Large intestine (tissue), 3 donors: ENCODE measurements at regions not wholly inside any gene's neighbourhood (a gene's known extent, or its start where the extent isn't known, plus 50 kb on each side); places are given as distances from the start of the nearest gene placed in this dataset.
"Not testable (repeated sequence)": the region's sequence is repeated elsewhere in the genome, so short reads cannot be mapped to it uniquely, and the experiment has no call there.

Experiments used
- DNase-seq, 2 donors: peaks; one replicate each; pipeline versions ENCODE4 v3.0.0 to v3.0.0-alpha.2; 2013
- H3K27ac ChIP-seq: one replicate; pipeline ENCODE4 v1.5.1; 2013; ENCODE audit warnings: low read length
- H3K27me3 ChIP-seq: 2 replicates; pipeline ENCODE4 v1.6.1; 2013; ENCODE audit warnings: low read length; ENCODE audit not compliant: control insufficient read depth, insufficient read depth
- H3K36me3 ChIP-seq: 2 replicates; pipeline ENCODE4 v1.6.1; 2013; ENCODE audit warnings: low read length; ENCODE audit not compliant: control insufficient read depth, insufficient read depth
- H3K4me1 ChIP-seq: one replicate; pipeline ENCODE4 v1.6.1; 2013; ENCODE audit warnings: low read length; ENCODE audit not compliant: control insufficient read depth, insufficient read depth
- H3K4me3 ChIP-seq: one replicate; pipeline ENCODE4 v1.5.1; 2013; ENCODE audit warnings: low read length
- H3K9me3 ChIP-seq: one replicate; pipeline ENCODE4 v1.6.1; 2013; ENCODE audit warnings: mild to moderate bottlenecking, low read depth, low read length, moderate library complexity; ENCODE audit not compliant: control insufficient read depth
- WGBS: methylation state at CpG from one replicate; pipeline ENCODE4 v1.1.5; 2013; ENCODE audit warnings: low lambda C conversion rate; ENCODE audit not compliant: insufficient coverage; 5-methylcytosine and 5-hydroxymethylcytosine counted together

- no peak for DNase-seq
- Histone ChIP-seq H3K4me1 (no peaks in the 10 kb centered on the region), H3K4me3 (no peak overlapping the region), H3K27me3 (no peaks in the 10 kb centered on the region), H3K27ac (no peak overlapping the region), H3K36me3 (no peaks in the 10 kb centered on the region), H3K9me3 (peaks cover 31% of the 10 kb centered on the region)
- WGBS, result no CpG with 5 or more reads among the region's 7 CpGs
These were observed 179.6 kb downstream of the OR4M2 start for GRCh38 chr15:22259881-22260421.

DNA sequence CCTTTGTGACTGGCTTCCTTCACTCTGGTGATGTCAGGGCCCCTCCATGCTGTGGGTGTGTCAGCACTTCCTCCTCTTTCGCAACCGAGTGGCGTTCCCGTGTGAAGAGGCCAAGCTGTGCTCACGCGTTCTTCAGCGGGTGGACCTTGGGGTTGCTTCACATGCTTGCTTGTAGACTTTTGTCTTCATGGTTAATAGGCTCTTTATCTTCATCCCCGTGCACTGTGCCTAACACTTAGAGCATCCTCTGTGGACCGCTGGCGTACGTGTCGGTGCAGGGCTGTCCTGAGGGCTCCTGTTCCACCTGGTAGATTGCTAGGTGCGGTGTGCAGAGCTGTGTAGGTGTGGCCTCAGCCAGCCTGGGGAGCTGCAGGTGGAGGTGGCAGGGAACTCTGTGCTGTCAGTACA lies 182.3 kb downstream of the OR4M2 start:
- WGBS, result no CpG with 5 or more reads among the region's 13 CpGs
- no peak overlapping the region for H3K27ac ChIP-seq
- peaks cover 18% of the 10 kb centered on the region for H3K9me3 ChIP-seq
- no peaks in the 10 kb centered on the region for H3K27me3 ChIP-seq
- DNase-seq, result no peak
- H3K4me3 ChIP-seq, result no peak overlapping the region
- H3K36me3 ChIP-seq, result no peaks in the 10 kb centered on the region
- no peaks in the 10 kb centered on the region for H3K4me1 ChIP-seq

DNA sequence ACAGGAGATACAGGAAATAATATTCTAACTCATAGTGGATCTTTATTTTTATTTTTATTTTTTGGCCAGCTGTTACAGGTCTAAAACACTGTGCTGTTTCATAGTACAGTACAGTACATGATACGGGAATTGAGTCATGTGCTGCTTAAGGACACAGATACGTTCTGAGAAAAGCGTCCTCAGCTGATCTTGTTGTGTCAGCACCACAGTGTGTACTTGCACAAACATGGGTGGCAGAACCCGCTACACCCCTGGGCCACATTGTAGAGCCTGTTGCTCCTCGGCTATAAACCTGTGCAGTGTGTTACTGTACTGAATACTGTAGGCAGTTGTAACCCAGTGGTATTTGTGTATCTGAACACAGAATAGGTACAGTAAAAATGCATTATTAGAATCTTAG lies 183.4 kb downstream of the OR4M2 start:
- peaks cover 20% of the 10 kb centered on the region for H3K9me3 ChIP-seq
- WGBS, result 53% methylated on average over 3 of the region's 5 CpGs
- H3K4me1 ChIP-seq, result no peaks in the 10 kb centered on the region

GRCh38 chr15:22264272-22264671 lies 183.9 kb downstream of the OR4M2 start:
- not testable (repeated sequence) for H3K36me3 ChIP-seq, DNase-seq, H3K4me3 ChIP-seq, H3K27me3 ChIP-seq, H3K4me1 ChIP-seq, H3K27ac ChIP-seq
- peaks cover 14% of the 10 kb centered on the region for H3K9me3 ChIP-seq
- 89% methylated on average over 2 of the region's 3 CpGs for WGBS

More for the DNA sequence above, 183.4 kb downstream of the OR4M2 start:
- Histone ChIP-seq H3K27me3 (no peaks in the 10 kb centered on the region), H3K4me3 (no peak overlapping the region), H3K36me3 (no peaks in the 10 kb centered on the region), H3K27ac (no peak overlapping the region)
- DNase-seq, result no peak

DNA sequence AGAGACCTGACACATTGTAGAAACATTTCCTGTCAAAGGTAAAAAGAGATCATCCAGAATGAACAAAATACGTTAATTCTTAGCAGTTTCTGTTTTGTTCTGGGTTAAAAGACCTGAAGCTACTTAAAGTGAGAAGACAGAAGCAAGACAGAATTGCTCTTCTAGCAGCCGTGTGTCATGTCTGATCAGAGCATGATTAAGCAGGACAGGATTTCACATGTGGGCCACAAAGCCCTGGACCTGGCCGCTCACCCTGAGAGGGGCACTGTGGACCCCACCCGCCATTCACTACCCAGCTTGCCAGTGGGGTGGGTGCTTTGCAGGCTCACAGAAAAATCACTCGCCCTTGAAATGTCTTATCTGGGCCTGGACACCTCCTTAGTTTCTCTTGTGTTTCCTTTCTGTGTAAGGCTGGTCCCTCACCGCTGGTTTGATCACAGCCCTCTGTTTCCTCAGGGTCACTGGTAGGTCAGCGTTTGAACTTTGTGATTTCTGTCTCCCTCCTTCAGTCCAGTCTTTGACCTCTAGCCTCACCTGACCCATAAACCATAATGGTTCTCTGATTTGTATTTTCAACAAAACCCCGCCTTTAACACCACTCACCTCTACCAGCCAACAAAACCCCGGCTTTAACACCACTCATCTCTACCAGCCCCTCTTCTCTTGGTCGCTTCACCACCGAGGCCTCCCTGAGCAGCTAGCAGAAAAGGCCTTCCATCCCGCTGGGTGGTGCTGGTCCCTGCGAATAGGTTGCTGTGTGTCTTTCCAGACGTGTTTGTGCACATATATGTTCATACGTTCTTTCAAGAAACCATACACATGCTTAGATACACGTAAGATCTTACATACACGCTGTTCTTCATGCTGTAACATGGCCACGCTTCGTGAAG lies 185.0 kb downstream of the OR4M2 start:
- no peaks in the 10 kb centered on the region for H3K36me3 ChIP-seq
- H3K4me3 ChIP-seq, result no peak overlapping the region
- peaks cover 11% of the 10 kb centered on the region for H3K9me3 ChIP-seq
- H3K4me1 ChIP-seq, result no peaks in the 10 kb centered on the region
- WGBS, result 84% methylated on average over 5 of the region's 19 CpGs
- H3K27me3 ChIP-seq, result no peaks in the 10 kb centered on the region
- DNase-seq, result no peak
- H3K27ac ChIP-seq, result no peak overlapping the region

DNA sequence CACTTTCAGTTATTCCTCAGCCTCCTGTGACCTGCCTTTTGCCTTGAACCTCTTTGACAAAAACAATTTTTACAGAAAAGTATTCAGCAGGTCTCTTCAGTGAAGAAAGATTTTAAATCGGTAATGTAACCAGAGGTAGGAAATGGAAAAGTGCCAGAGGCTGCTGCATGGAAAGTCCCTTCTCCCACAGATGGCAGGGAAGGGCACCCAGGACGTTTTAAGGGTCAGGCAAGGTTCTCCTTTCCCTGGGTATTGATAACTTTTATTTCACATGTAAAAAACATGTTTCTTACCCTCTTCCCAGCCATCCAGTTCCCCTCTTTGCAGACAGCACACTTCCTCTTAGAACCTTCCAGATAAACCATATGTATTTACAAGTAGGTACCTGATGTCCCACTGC lies 185.6 kb downstream of the OR4M2 start:
- Histone ChIP-seq H3K27ac (no peak overlapping the region), H3K9me3 (peaks cover 11% of the 10 kb centered on the region)
- no CpG with 5 or more reads among the region's 2 CpGs for WGBS

GRCh38 chr15:22267761-22268160 lies 187.4 kb downstream of the OR4M2 start:
- Histone ChIP-seq H3K27ac (no peak overlapping the region), H3K27me3 (no peaks in the 10 kb centered on the region), H3K4me1 (no peaks in the 10 kb centered on the region), H3K4me3 (no peak overlapping the region), H3K36me3 (no peaks in the 10 kb centered on the region), H3K9me3 (peaks cover 18% of the 10 kb centered on the region)
- no peak for DNase-seq
- 100% methylated on average over 3 of the region's 9 CpGs for WGBS

More for the DNA sequence above, 185.6 kb downstream of the OR4M2 start:
- Histone ChIP-seq H3K27me3 (no peaks in the 10 kb centered on the region), H3K4me1 (no peaks in the 10 kb centered on the region), H3K4me3 (no peak overlapping the region), H3K36me3 (no peaks in the 10 kb centered on the region)
- DNase-seq, result no peak

GRCh38 chr15:22268201-22268600 lies 187.9 kb downstream of the OR4M2 start:
- H3K4me1 ChIP-seq, H3K4me3 ChIP-seq, H3K27me3 ChIP-seq, H3K27ac ChIP-seq, DNase-seq, H3K36me3 ChIP-seq: not testable (repeated sequence)
- no CpG with 5 or more reads among the region's 5 CpGs for WGBS
- H3K9me3 ChIP-seq, result peaks cover 18% of the 10 kb centered on the region

GRCh38 chr15:22268654-22269053 lies 188.3 kb downstream of the OR4M2 start:
- not testable (repeated sequence) for H3K27ac ChIP-seq, DNase-seq, H3K27me3 ChIP-seq, H3K4me1 ChIP-seq, H3K36me3 ChIP-seq, H3K4me3 ChIP-seq
- peaks cover 20% of the 10 kb centered on the region for H3K9me3 ChIP-seq
- whole genome bisulfite sequencing, result 67% methylated on average over 3 of the region's 6 CpGs

- not testable (repeated sequence) for DNase-seq, H3K27ac ChIP-seq, H3K36me3 ChIP-seq, H3K4me3 ChIP-seq, H3K4me1 ChIP-seq, H3K27me3 ChIP-seq
- H3K9me3 ChIP-seq, result peaks cover 24% of the 10 kb centered on the region
- no CpG with 5 or more reads among the region's 29 CpGs for WGBS
These were observed 186.2 kb upstream of the GOLGA6L22 start for GRCh38 chr15:22272286-22273160.
